ENCODE measurements at regions not wholly inside any gene's neighbourhood (a gene's known extent, or its start where the extent isn't known, plus 50 kb on each side); places are given as distances from the start of the nearest gene placed in this dataset.

DNA sequence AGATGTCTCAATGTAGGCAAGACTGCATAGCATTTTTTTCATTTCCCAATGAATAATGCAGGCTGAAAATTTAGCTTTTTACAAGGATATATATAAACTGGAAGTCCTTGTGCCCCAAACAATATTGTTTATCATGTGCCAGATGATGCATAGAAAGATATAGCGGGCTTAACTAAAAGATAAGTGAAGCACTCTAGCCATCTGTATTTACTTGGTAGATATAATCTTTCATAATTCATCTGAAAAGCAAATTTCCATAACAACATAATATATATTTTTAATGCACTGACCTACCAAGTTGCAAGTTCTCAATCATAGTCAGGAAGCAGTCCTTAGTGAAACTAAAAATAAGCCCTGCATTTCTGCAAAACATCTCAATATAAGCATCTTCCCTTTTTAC lies 653.3 kb downstream of the NLGN4X start:
- Histone ChIP-seq H3K4me1 (ENCODE audit: low read depth, poor library complexity, severe bottlenecking) (no peaks in the 10 kb centered on the region), H3K27ac (no peak overlapping the region), H3K36me3 (ENCODE audit: insufficient read depth) (no peaks in the 10 kb centered on the region), H3K9ac (no peak overlapping the region), H3K4me3 (IDR thresholded peaks at IDR 0.05; ENCODE audit: insufficient read depth, low read depth, low read length) (no peak overlapping the region), H3K79me2 (ENCODE audit: insufficient read depth, low read depth) (no peaks in the 10 kb centered on the region), H4K20me1 (ENCODE audit: insufficient read depth) (no peaks in the 10 kb centered on the region), H2AFZ (ENCODE audit: low read depth) (no peak overlapping the region), H3K4me2 (no peak overlapping the region), H3K27me3 (ENCODE audit: insufficient read depth, low read depth) (no peaks in the 10 kb centered on the region)
- TF ChIP-seq, protein P1, sequence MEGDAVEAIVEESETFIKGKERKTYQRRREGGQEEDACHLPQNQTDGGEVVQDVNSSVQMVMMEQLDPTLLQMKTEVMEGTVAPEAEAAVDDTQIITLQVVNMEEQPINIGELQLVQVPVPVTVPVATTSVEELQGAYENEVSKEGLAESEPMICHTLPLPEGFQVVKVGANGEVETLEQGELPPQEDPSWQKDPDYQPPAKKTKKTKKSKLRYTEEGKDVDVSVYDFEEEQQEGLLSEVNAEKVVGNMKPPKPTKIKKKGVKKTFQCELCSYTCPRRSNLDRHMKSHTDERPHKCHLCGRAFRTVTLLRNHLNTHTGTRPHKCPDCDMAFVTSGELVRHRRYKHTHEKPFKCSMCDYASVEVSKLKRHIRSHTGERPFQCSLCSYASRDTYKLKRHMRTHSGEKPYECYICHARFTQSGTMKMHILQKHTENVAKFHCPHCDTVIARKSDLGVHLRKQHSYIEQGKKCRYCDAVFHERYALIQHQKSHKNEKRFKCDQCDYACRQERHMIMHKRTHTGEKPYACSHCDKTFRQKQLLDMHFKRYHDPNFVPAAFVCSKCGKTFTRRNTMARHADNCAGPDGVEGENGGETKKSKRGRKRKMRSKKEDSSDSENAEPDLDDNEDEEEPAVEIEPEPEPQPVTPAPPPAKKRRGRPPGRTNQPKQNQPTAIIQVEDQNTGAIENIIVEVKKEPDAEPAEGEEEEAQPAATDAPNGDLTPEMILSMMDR (conservative IDR thresholded peaks at IDR 0.05; ENCODE audit: low read depth, low read length) = no peak

- no peaks in the 10 kb centered on the region for H3K36me3 ChIP-seq (ENCODE audit: insufficient read depth)
These were observed 659.7 kb downstream of the NLGN4X start for GRCh38 chrX:5568934-5569333.

GRCh38 chrX:5559386-5559785 lies 669.3 kb downstream of the NLGN4X start:
- H3K27me3 ChIP-seq (ENCODE audit: insufficient read depth, low read depth) = no peaks in the 10 kb centered on the region
- TF ChIP-seq, protein P1 (conservative IDR thresholded peaks at IDR 0.05; ENCODE audit: low read depth, low read length) = no peak
- H3K4me3 ChIP-seq (IDR thresholded peaks at IDR 0.05; ENCODE audit: insufficient read depth, low read depth, low read length) = no peak overlapping the region
- H3K4me2 ChIP-seq = no peak overlapping the region
- H3K79me2 ChIP-seq (ENCODE audit: insufficient read depth, low read depth) = no peaks in the 10 kb centered on the region
- H3K9ac ChIP-seq = no peak overlapping the region
- H3K36me3 ChIP-seq (ENCODE audit: insufficient read depth) = no peaks in the 10 kb centered on the region
- no peak overlapping the region for H3K27ac ChIP-seq
- H3K4me1 ChIP-seq (ENCODE audit: low read depth, poor library complexity, severe bottlenecking) = no peaks in the 10 kb centered on the region
- H4K20me1 ChIP-seq (ENCODE audit: insufficient read depth) = no peaks in the 10 kb centered on the region
- no peak overlapping the region for H2AFZ ChIP-seq (ENCODE audit: low read depth)

More at GRCh38 chrX:5568934-5569333, 659.7 kb downstream of the NLGN4X start:
- Histone ChIP-seq H3K27me3 (ENCODE audit: insufficient read depth, low read depth) (no peaks in the 10 kb centered on the region), H3K27ac (no peak overlapping the region), H3K4me1 (ENCODE audit: low read depth, poor library complexity, severe bottlenecking) (no peaks in the 10 kb centered on the region), H3K4me3 (IDR thresholded peaks at IDR 0.05; ENCODE audit: insufficient read depth, low read depth, low read length) (no peak overlapping the region), H3K9ac (no peak overlapping the region), H4K20me1 (ENCODE audit: insufficient read depth) (no peaks in the 10 kb centered on the region), H3K79me2 (ENCODE audit: insufficient read depth, low read depth) (no peaks in the 10 kb centered on the region), H2AFZ (ENCODE audit: low read depth) (no peak overlapping the region), H3K4me2 (no peak overlapping the region)
- TF ChIP-seq, protein P1 (conservative IDR thresholded peaks at IDR 0.05; ENCODE audit: low read depth, low read length) = no peak

DNA sequence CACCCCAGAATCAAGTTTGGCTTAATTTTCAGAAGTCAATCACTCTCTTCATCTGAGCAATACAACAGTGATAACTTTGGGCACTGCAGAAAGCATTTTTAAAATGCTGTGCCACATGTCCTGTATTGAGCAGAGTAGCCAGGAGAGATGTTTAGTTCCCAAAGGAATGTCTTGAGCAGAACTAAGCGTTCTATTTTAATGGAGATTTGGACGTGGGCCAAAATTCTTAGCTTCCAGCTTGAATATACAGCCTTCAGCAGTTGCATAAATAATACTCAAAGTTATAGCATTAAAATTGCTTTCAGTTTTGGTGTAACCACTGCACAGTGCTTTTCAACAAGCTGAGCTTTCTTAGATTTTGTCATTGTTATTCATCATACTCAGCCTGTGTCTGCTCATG lies 679.2 kb downstream of the NLGN4X start:
- no peaks in the 10 kb centered on the region for H3K36me3 ChIP-seq (ENCODE audit: insufficient read depth)
- H3K4me2 ChIP-seq = no peak overlapping the region
- H3K4me1 ChIP-seq (ENCODE audit: low read depth, poor library complexity, severe bottlenecking) = no peaks in the 10 kb centered on the region
- no peak overlapping the region for H3K27ac ChIP-seq
- no peak overlapping the region for H3K9ac ChIP-seq
- H2AFZ ChIP-seq (ENCODE audit: low read depth) = no peak overlapping the region
- TF ChIP-seq, protein P1 (conservative IDR thresholded peaks at IDR 0.05; ENCODE audit: low read depth, low read length) = no peak
- no peak overlapping the region for H3K4me3 ChIP-seq (IDR thresholded peaks at IDR 0.05; ENCODE audit: insufficient read depth, low read depth, low read length)
- H3K79me2 ChIP-seq (ENCODE audit: insufficient read depth, low read depth) = no peaks in the 10 kb centered on the region
- no peaks in the 10 kb centered on the region for H4K20me1 ChIP-seq (ENCODE audit: insufficient read depth)
- H3K27me3 ChIP-seq (ENCODE audit: insufficient read depth, low read depth) = no peaks in the 10 kb centered on the region
